K562 (cell line): ENCODE measurements at regions not wholly inside any gene's neighbourhood (a gene's known extent, or its start where the extent isn't known, plus 50 kb on each side); places are given as distances from the start of the nearest gene placed in this dataset.

Source experiments
- ATAC-seq: fragments of 200-7000 bp; cut with Tn5 transposase; 3 replicates; pipeline ENCODE4 v1.9.1; 2020; ENCODE audit warnings: moderate library complexity
- BruUV-seq: library from RNA; stranded (reverse); fragments of 400-500 nt; replicated peaks from 2 replicates; lab custom pipeline; 2021; lab: Mats Ljungman, UMichigan
- CTCF ChIA-PET: fragments of 300-600 bp; formaldehyde crosslinking; extraction: SDS; loops from one replicate; lab custom pipeline; 2021; ENCODE audit warnings: low intra/inter-chr PET ratio; lab: Yijun Ruan, JAX
- POLR2A ChIA-PET: fragments of 300-600, 350-650 bp; sonication (Branson Sonifier 250); formaldehyde crosslinking; extraction: SDS; loops from one replicate; lab custom pipeline; 2021; ENCODE audit warnings: antibody characterized with exemption, inconsistent platforms; lab: Yijun Ruan, JAX
- DNase-seq, 4 experiments: peaks; one replicate each; pipeline versions ENCODE4 v3.0.0 to v3.0.0-alpha.2; 2011 to 2018; ENCODE audit warnings: low spot score in 3 of 4, mixed read lengths in 3 of 4; ENCODE audit errors: extremely low read depth in 1 of 4
- FAIRE-seq: peaks from 2 replicates; lab custom pipeline; 2011; peaks lifted over from hg19 to GRCh38; lab: Jason Lieb, UNC
- H2AFZ ChIP-seq: 2 replicates; pipeline ENCODE4 v1.6.0; 2011; ENCODE audit warnings: low read depth, low read length, control low read depth, inconsistent platforms
- H3K27ac ChIP-seq: fragments of 200-600 bp; 3 replicates; pipeline ENCODE4 v1.8.0; 2011; ENCODE audit warnings: low read depth, mild to moderate bottlenecking, control low read depth, inconsistent platforms, low read length, moderate library complexity, mixed read lengths; ENCODE audit errors: extremely low read depth
- H3K27me3 ChIP-seq, 2 experiments: fragments of 300-600 bp in 1 of 2; 2 replicates in 1 of 2; 3 replicates in 1 of 2; pipeline versions ENCODE4 v1.6.0 to v1.8.0; 2011; ENCODE audit warnings: inconsistent platforms in 2 of 2, low read length in 2 of 2, mild to moderate bottlenecking in 1 of 2, mixed read lengths in 1 of 2, moderate library complexity in 1 of 2; ENCODE audit not compliant: control insufficient read depth in 2 of 2, insufficient read depth in 2 of 2
- H3K36me3 ChIP-seq: fragments of 300-600 bp; 3 replicates; pipeline ENCODE4 v1.8.0; 2011; ENCODE audit warnings: mild to moderate bottlenecking, low read length, inconsistent platforms; ENCODE audit not compliant: control insufficient read depth, insufficient read depth
- H3K4me1 ChIP-seq, 2 experiments: fragments of 200-600 bp in 1 of 2; replicated peaks in 1 of 2; 2 replicates in 1 of 2; 3 replicates in 1 of 2; pipeline versions ENCODE4 v1.5.1 to v1.8.0; 2011; ENCODE audit warnings: inconsistent platforms in 2 of 2, low read length in 2 of 2, mild to moderate bottlenecking in 1 of 2, mixed read lengths in 1 of 2, moderate library complexity in 1 of 2; ENCODE audit not compliant: control insufficient read depth in 2 of 2, insufficient read depth in 2 of 2
- H3K4me2 ChIP-seq: 2 replicates; pipeline ENCODE4 v1.6.1; 2011; ENCODE audit warnings: low read length, control low read depth, inconsistent platforms, mixed read lengths; ENCODE audit not compliant: insufficient read depth
- H3K4me3 ChIP-seq: fragments of 200-600 bp; sonication (generic), shearing (Covaris generic); 2 replicates; pipeline ENCODE4 v1.5.1; 2016; ENCODE audit warnings: control low read depth, inconsistent platforms
- H3K79me2 ChIP-seq: fragments of 200-600 bp; 3 replicates; pipeline ENCODE4 v1.8.0; 2011; ENCODE audit warnings: low read length, inconsistent platforms; ENCODE audit not compliant: control insufficient read depth, insufficient read depth
- H3K9ac ChIP-seq, 2 experiments: 2 replicates each; pipeline versions ENCODE4 v1.6.0 to v1.6.1; 2011; ENCODE audit warnings: low read depth in 2 of 2, low read length in 2 of 2, control low read depth in 1 of 2, inconsistent platforms in 1 of 2, mild to moderate bottlenecking in 1 of 2, mixed read lengths in 1 of 2; ENCODE audit not compliant: insufficient read depth in 1 of 2
- H3K9me1 ChIP-seq: one replicate; pipeline ENCODE4 v1.6.0; 2011; ENCODE audit warnings: inconsistent platforms, mild to moderate bottlenecking, low read length, moderate library complexity; ENCODE audit not compliant: control insufficient read depth, insufficient read depth
- H3K9me3 ChIP-seq: replicated peaks from 2 replicates; pipeline ENCODE4 v1.5.1; 2011; ENCODE audit warnings: low read depth, low read length, inconsistent platforms; ENCODE audit not compliant: control insufficient read depth, insufficient read depth
- H4K20me1 ChIP-seq: replicated peaks from 2 replicates; pipeline ENCODE4 v1.6.1; 2011; ENCODE audit warnings: low read length, inconsistent platforms, mixed read lengths; ENCODE audit not compliant: control insufficient read depth, insufficient read depth
- BACH1 ChIP-seq: fragments of 200-800 bp; sonication (Bioruptor generic); IDR thresholded peaks from 2 replicates; pipeline ENCODE4 v1.6.1; 2016; ENCODE audit warnings: missing genetic modification characterization, missing compliant biosample characterization
- ESRRB ChIP-seq: fragments of 250-450 bp; sonication (Bioruptor Pico); IDR thresholded peaks from 2 replicates; pipeline ENCODE4 v1.5.0; 2020; ENCODE audit warnings: mild to moderate bottlenecking, moderate library complexity, borderline replicate concordance
- HIVEP1 ChIP-seq: fragments of 250-450 bp; sonication (Bioruptor Pico); IDR thresholded peaks from 2 replicates; pipeline ENCODE4 v1.4.0; 2020; ENCODE audit warnings: mild to moderate bottlenecking
- HNRNPK ChIP-seq: fragments of 200-400 bp; formaldehyde crosslinking; IDR thresholded peaks from one replicate; pipeline ENCODE4 v1.6.1; 2018; ENCODE audit warnings: mild to moderate bottlenecking, low read depth, low read length; ENCODE audit not compliant: poor library complexity, severe bottlenecking
- L3MBTL2 ChIP-seq: fragments of 450-650 bp; IDR thresholded peaks from 2 replicates; pipeline ENCODE4 v1.6.1; 2016; ENCODE audit warnings: mild to moderate bottlenecking, moderate library complexity
- WGBS: fragments of 100-300 bp; shearing (Covaris generic); methylation state at CpG from one replicate; pipeline ENCODE4 v1.1.6; 2016; ENCODE audit warnings: low coverage, mixed read lengths; ENCODE audit not compliant: insufficient coverage; ENCODE audit errors: missing lambda C conversion rate; 5-methylcytosine and 5-hydroxymethylcytosine counted together
- in situ Hi-C: fragments of 300-500 bp; cut with MboI; formaldehyde crosslinking; loops from 4 replicates; pipeline ENCODE4 v1.15.0; 2018; ENCODE audit warnings: inconsistent platforms, mixed read lengths
- intact Hi-C: fragments of 100-400 bp; cut with micrococcal nuclease; formaldehyde crosslinking; loops from 2 replicates; pipeline ENCODE4 v1.14.2; 2022
- TF ChIP-seq, protein P1 (sequence below): sonication (generic); formaldehyde crosslinking; IDR thresholded peaks from 2 replicates; pipeline ENCODE4 v1.8.0; 2022; ENCODE audit warnings: missing genetic modification reagents, mild to moderate bottlenecking, borderline replicate concordance
- TF ChIP-seq, protein P2 (sequence below): fragments of 250-450 bp; sonication (Bioruptor Pico); IDR thresholded peaks from 2 replicates; pipeline ENCODE4 v1.8.0; 2021; ENCODE audit warnings: moderate library complexity, mild to moderate bottlenecking, inconsistent platforms

DNA sequence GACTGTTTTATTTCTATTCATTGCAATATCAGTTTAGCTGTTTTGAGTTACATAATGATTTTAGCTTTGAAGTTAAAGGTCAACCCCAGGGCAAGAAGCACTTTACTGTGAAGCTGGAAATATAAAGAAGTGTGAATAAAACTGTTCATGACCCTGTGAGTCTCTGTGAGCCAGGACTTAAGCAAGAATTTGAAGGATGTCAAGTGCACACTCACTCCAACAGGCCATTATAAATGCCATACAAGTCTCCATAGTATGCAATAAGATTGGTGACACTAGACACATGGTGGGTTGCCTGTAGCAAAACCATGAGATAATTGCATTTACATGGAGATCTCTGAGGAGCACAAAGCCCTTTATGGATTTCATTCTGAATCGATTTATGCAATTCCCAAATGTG, 318.7 kb upstream of the ITGA1 start:
- Histone ChIP-seq H3K27me3 (no peaks in the 10 kb centered on the region), H3K36me3 (no peaks in the 10 kb centered on the region), H3K4me2 (no peak overlapping the region), H3K79me2 (no peaks in the 10 kb centered on the region), H3K27ac (no peak overlapping the region), H3K9ac (no peak overlapping the region), H3K9me1 (no peaks in the 10 kb centered on the region), H2AFZ (no peak overlapping the region), H4K20me1 (no peaks in the 10 kb centered on the region), H3K9me3 (no peaks in the 10 kb centered on the region; the same call in 1 of the 2 replicates), H3K4me3 (no peak overlapping the region), H3K4me1 (no peaks in the 10 kb centered on the region)
- ATAC-seq, result no peak
- intact Hi-C loops (no loop called here), in situ Hi-C loops (no loop called here)
- DNase-seq, result no peak
- WGBS, result 0% methylated on average over 1 of the region's 1 CpG
- ChIA-PET CTCF (no interaction called here), POLR2A (no interaction called here)
- no peak for FAIRE-seq
- no TSS peak for BruUV-seq
- TF ChIP-seq ESRRB (CRISPR knock-in tag) (no peak), HNRNPK (no peak), HIVEP1 (CRISPR knock-in tag) (no peak), BACH1 (tag) (no peak), L3MBTL2 (no peak)
- TF ChIP-seq, protein P1, sequence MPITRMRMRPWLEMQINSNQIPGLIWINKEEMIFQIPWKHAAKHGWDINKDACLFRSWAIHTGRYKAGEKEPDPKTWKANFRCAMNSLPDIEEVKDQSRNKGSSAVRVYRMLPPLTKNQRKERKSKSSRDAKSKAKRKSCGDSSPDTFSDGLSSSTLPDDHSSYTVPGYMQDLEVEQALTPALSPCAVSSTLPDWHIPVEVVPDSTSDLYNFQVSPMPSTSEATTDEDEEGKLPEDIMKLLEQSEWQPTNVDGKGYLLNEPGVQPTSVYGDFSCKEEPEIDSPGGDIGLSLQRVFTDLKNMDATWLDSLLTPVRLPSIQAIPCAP, result no peak
- TF ChIP-seq, protein P2, sequence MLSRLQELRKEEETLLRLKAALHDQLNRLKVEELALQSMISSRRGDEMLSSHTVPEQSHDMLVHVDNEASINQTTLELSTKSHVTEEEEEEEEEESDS, result no peak
